Activated naive CD4-positive, alpha-beta T cell treated with anti-CD3 and anti-CD28 coated beads, Interleukin-2, amount 50 U/mL, for 24 hours (primary cell): ENCODE measurements at regions not wholly inside any gene's neighbourhood (a gene's known extent, or its start where the extent isn't known, plus 50 kb on each side); places are given as distances from the start of the nearest gene placed in this dataset.
"Not testable (repeated sequence)": the region's sequence is repeated elsewhere in the genome, so short reads cannot be mapped to it uniquely, and the experiment has no call there.

Experiments used
- H3K27ac Mint-ChIP-seq: one replicate; pipeline ENCODE4 v1.8.0; 2021; ENCODE audit warnings: mild to moderate bottlenecking, mixed read lengths
- H3K27me3 Mint-ChIP-seq: one replicate; pipeline ENCODE4 v1.8.0; 2021; ENCODE audit warnings: mixed read lengths
- H3K36me3 Mint-ChIP-seq: one replicate; pipeline ENCODE4 v1.8.0; 2021; ENCODE audit warnings: mixed read lengths
- H3K4me1 Mint-ChIP-seq: one replicate; pipeline ENCODE4 v1.8.0; 2021; ENCODE audit warnings: mixed read lengths
- H3K4me3 Mint-ChIP-seq: one replicate; pipeline ENCODE4 v1.8.0; 2021; ENCODE audit warnings: mild to moderate bottlenecking, mixed read lengths
- H3K9me3 Mint-ChIP-seq: one replicate; pipeline ENCODE4 v1.8.0; 2021; ENCODE audit warnings: mixed read lengths

DNA sequence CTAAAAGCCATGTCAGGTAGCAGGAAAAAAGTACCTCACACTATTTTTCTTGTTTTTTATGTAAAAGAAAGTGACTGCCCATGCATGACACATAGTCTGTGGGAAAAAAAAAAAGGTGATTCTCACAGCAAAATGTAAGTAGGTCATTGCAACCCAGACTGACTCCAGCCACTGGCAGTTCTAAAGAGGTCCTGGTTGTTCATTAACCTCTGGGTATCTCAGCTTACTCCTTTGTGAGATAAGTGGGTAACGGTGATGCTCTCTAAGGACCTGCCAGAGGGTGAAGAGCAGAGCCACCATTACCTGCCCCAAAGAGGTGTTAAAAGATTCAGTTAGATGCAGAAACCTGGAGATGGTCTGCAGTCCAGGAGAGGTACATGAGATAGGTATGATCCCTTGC lies 531.9 kb downstream of the GRIN2A start:
- Mint-ChIP-seq H3K27me3 (no peaks in the 10 kb centered on the region), H3K4me3 (no peak overlapping the region), H3K27ac (no peak overlapping the region), H3K4me1 (no peaks in the 10 kb centered on the region), H3K9me3 (peaks cover 9% of the 10 kb centered on the region), H3K36me3 (no peaks in the 10 kb centered on the region)

DNA sequence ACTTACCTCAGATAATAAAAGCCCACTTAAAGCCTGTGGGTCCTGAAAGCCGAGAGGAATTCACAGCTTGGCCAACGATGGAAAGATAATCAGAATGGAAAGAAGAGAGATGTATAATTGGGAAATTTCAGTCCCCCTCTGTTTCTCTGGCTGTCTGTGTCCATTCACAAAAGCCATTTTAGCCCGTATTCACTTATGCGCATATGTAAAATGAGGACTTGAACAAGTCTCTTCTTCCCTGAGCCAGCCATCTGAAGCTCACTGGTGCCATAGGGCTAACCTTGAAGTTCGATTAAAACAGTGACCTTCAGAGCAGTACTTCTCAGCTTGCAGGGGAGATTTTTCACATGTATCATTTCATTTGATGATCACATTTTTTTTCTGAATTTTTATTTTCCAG lies 527.2 kb downstream of the GRIN2A start:
- peaks cover 9% of the 10 kb centered on the region for H3K9me3 Mint-ChIP-seq
- H3K27ac Mint-ChIP-seq: no peak overlapping the region

GRCh38 chr16:9657641-9658040 lies 524.6 kb downstream of the GRIN2A start:
- no peak overlapping the region for H3K27ac Mint-ChIP-seq
- peaks cover 7% of the 10 kb centered on the region for H3K9me3 Mint-ChIP-seq
- H3K4me1 Mint-ChIP-seq: no peaks in the 10 kb centered on the region
- peaks cover 2% of the 10 kb centered on the region for H3K27me3 Mint-ChIP-seq
- no peaks in the 10 kb centered on the region for H3K36me3 Mint-ChIP-seq
- H3K4me3 Mint-ChIP-seq: no peak overlapping the region

More for the DNA sequence above, 527.2 kb downstream of the GRIN2A start:
- H3K27me3 Mint-ChIP-seq: peaks cover 2% of the 10 kb centered on the region
- no peak overlapping the region for H3K4me3 Mint-ChIP-seq
- H3K36me3 Mint-ChIP-seq: no peaks in the 10 kb centered on the region
- H3K4me1 Mint-ChIP-seq: no peaks in the 10 kb centered on the region

- H3K27ac Mint-ChIP-seq: no peak overlapping the region
- no peaks in the 10 kb centered on the region for H3K4me1 Mint-ChIP-seq
- H3K4me3 Mint-ChIP-seq: no peak overlapping the region
- no peaks in the 10 kb centered on the region for H3K36me3 Mint-ChIP-seq
- H3K27me3 Mint-ChIP-seq: peaks cover 2% of the 10 kb centered on the region
- H3K9me3 Mint-ChIP-seq: peaks cover 4% of the 10 kb centered on the region
Observed at GRCh38 chr16:9658164-9658563, 524.1 kb downstream of the GRIN2A start.

DNA sequence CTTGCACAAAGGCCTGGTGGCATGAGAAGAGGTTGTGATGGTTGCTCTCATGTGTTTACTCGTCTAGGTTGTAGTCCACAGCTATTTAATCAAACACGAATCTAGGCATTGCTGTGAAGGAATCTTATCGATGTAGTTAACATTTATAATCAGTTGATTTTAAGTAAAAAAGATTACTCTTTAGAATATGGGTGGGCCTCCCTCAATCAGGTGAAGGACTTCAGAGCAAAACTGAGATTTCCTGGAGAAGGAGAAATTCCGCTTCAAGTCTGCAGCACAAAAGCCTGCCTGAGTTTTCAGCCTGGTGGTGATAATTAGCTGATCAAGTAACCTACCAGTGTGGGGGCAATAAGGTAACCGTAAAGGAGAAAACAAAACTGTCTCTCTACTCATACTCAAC lies 523.6 kb downstream of the GRIN2A start:
- Mint-ChIP-seq H3K36me3 (no peaks in the 10 kb centered on the region), H3K4me1 (no peaks in the 10 kb centered on the region), H3K27me3 (peaks cover 2% of the 10 kb centered on the region), H3K9me3 (peaks cover 4% of the 10 kb centered on the region), H3K4me3 (no peak overlapping the region), H3K27ac (no peak overlapping the region)

DNA sequence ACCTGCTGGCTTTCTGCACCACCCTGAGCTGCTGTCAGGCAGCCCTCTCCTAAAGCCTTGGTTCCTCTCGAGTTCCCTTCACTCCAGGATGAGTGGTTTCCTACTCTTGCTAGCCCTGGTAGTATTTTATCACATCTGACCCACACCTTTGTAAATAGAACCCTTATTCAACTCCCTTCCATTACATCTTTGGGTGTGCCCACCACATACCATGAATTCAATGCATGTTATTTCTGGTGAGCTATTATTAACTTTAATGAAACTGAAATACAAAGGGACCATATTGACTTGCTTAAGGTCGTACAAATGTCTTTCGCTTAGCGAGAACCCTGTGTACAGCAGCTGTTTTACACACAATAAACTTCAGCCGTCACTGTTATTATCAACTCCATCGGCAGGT lies 521.3 kb downstream of the GRIN2A start:
- Mint-ChIP-seq H3K27ac (no peak overlapping the region), H3K4me3 (no peak overlapping the region), H3K4me1 (no peaks in the 10 kb centered on the region), H3K9me3 (no peaks in the 10 kb centered on the region), H3K36me3 (no peaks in the 10 kb centered on the region), H3K27me3 (peaks cover 2% of the 10 kb centered on the region)

GRCh38 chr16:9661336-9662017 lies 520.8 kb downstream of the GRIN2A start:
- Mint-ChIP-seq H3K9me3 (no peaks in the 10 kb centered on the region), H3K27ac (no peak overlapping the region), H3K4me3 (no peak overlapping the region), H3K27me3 (peaks cover 2% of the 10 kb centered on the region), H3K4me1 (no peaks in the 10 kb centered on the region), H3K36me3 (no peaks in the 10 kb centered on the region)

- Mint-ChIP-seq H3K9me3 (no peaks in the 10 kb centered on the region), H3K27ac (no peak overlapping the region), H3K4me3 (no peak overlapping the region), H3K27me3 (peaks cover 2% of the 10 kb centered on the region), H3K36me3 (no peaks in the 10 kb centered on the region), H3K4me1 (no peaks in the 10 kb centered on the region)
Observed at GRCh38 chr16:9663588-9663987, 518.6 kb downstream of the GRIN2A start.

- Mint-ChIP-seq H3K27ac (no peak overlapping the region), H3K27me3 (no peaks in the 10 kb centered on the region)
Observed at GRCh38 chr16:9665851-9666271, 516.4 kb downstream of the GRIN2A start.

DNA sequence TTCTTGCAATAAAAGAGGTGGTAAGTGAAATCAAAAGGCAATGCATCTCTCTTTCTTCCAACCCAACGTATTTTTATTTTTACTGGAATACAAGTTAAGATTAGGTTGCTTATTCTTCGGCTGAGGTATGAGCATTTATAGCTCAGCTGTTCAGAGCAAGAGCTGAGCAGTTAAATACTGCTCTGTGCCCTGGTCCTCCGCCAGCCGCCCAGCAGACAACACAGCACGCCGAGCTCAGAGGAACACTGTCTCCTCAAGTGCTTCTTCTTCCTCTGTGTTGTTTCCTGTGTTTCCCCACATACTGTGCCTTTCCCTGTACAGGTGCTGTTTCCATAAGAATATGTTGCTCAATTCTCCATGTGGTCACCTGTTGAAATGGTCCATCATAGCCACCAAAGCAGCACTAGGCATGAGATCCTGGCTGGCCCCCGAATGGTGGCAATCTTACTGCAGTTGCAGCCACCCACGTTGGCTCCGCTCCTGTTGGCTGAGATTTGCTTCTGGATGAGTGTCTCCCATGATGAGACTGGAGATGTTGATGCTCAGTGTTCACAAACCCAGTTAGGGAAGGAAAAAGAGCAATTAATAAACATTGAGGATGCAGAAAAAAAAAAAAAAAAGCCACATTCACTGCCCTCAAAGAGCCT lies 515.3 kb downstream of the GRIN2A start:
- Mint-ChIP-seq H3K27ac (no peak overlapping the region), H3K4me1 (no peaks in the 10 kb centered on the region), H3K27me3 (no peaks in the 10 kb centered on the region), H3K9me3 (no peaks in the 10 kb centered on the region), H3K36me3 (no peaks in the 10 kb centered on the region), H3K4me3 (no peak overlapping the region)

More at GRCh38 chr16:9665851-9666271, 516.4 kb downstream of the GRIN2A start:
- no peak overlapping the region for H3K4me3 Mint-ChIP-seq
- H3K4me1 Mint-ChIP-seq: no peaks in the 10 kb centered on the region
- no peaks in the 10 kb centered on the region for H3K9me3 Mint-ChIP-seq
- H3K36me3 Mint-ChIP-seq: no peaks in the 10 kb centered on the region

- no peak overlapping the region for H3K27ac Mint-ChIP-seq
- H3K4me1 Mint-ChIP-seq: no peaks in the 10 kb centered on the region
- no peaks in the 10 kb centered on the region for H3K9me3 Mint-ChIP-seq
- H3K27me3 Mint-ChIP-seq: no peaks in the 10 kb centered on the region
- no peaks in the 10 kb centered on the region for H3K36me3 Mint-ChIP-seq
- H3K4me3 Mint-ChIP-seq: no peak overlapping the region
Observed at GRCh38 chr16:9670033-9670432, 512.2 kb downstream of the GRIN2A start.

- not testable (repeated sequence) for H3K4me1 Mint-ChIP-seq, H3K4me3 Mint-ChIP-seq, H3K9me3 Mint-ChIP-seq, H3K27me3 Mint-ChIP-seq, H3K36me3 Mint-ChIP-seq, H3K27ac Mint-ChIP-seq
Observed at GRCh38 chr16:9670616-9671015, 511.6 kb downstream of the GRIN2A start.

DNA sequence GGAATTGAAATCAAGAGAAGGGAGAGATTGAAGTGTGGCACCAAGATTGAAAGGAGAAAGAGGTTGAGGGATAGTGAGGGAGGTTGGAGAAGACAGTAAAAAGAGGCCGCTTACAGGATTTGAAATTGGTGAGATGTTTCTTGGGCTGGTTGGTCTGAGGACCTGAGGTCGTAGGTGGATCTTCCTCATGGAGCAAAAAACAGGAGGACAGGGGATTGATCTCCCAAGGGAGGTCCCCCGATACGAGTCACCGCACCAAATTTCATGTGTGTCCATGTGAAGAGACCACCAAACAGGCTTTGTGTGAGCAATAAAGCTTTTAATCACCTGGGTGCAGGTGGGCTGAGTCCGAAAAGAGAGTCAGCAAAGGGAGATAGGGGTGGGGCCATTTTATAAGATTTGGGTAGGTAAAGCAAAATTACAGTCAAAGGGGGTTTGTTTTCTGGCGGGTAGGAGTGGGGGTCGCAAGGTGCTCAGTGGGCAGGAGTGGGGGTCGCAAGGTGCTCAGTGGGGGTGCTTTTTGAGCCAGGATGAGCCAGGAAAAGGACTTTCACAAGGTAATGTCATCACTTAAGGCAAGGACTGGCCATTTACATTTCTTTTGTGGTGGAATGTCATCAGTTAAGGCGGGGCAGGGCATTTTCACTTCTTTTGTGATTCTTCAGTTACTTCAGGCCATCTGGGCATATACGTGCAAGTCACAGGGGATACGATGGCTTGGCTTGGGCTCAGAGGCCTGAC lies 505.5 kb downstream of the GRIN2A start:
- H3K36me3 Mint-ChIP-seq, H3K9me3 Mint-ChIP-seq, H3K27me3 Mint-ChIP-seq, H3K4me3 Mint-ChIP-seq, H3K4me1 Mint-ChIP-seq, H3K27ac Mint-ChIP-seq: not testable (repeated sequence)

DNA sequence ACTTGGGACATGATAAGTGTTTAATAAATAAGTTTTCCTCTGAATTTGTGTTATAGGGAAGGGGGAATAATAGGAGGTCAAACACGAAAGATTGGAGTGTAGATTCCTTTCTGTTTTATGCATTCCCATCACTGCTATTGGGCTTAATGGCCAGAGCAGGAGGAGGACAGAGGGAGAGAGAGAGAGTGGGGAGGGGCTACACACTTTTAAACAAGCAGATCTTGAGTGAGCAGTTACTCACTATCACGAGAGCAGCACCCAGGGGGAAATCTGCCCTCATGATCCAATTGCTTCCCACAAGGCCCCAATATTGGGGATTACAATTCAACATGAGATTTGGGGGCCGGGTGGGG lies 505.0 kb downstream of the GRIN2A start:
- H3K36me3 Mint-ChIP-seq: no peaks in the 10 kb centered on the region
- no peaks in the 10 kb centered on the region for H3K4me1 Mint-ChIP-seq
- peaks cover 2% of the 10 kb centered on the region for H3K27me3 Mint-ChIP-seq

GRCh38 chr16:9679213-9679767 lies 502.9 kb downstream of the GRIN2A start:
- no peaks in the 10 kb centered on the region for H3K36me3 Mint-ChIP-seq
- H3K4me1 Mint-ChIP-seq: no peaks in the 10 kb centered on the region
- H3K27me3 Mint-ChIP-seq: peaks cover 2% of the 10 kb centered on the region
- no peak overlapping the region for H3K27ac Mint-ChIP-seq
- H3K4me3 Mint-ChIP-seq: no peak overlapping the region
- peaks cover 7% of the 10 kb centered on the region for H3K9me3 Mint-ChIP-seq

More for the DNA sequence above, 505.0 kb downstream of the GRIN2A start:
- H3K4me3 Mint-ChIP-seq: no peak overlapping the region
- H3K9me3 Mint-ChIP-seq: no peaks in the 10 kb centered on the region
- H3K27ac Mint-ChIP-seq: no peak overlapping the region
